GM21381 (cell line): ENCODE measurements at regions not wholly inside any gene's neighbourhood (a gene's known extent, or its start where the extent isn't known, plus 50 kb on each side); places are given as distances from the start of the nearest gene placed in this dataset.
"Not testable (repeated sequence)": the region's sequence is repeated elsewhere in the genome, so short reads cannot be mapped to it uniquely, and the experiment has no call there.

ENCODE experiments used
- ATAC-seq: cut with Tn5 transposase; IDR thresholded peaks from one replicate; pipeline ENCODE4 v1.9.1; 2021; ENCODE audit warnings: mild to moderate bottlenecking, moderate library complexity; ENCODE audit not compliant: unreplicated experiment

GRCh38 chr4:155026715-155027114, 181.7 kb upstream of the NPY2R start:
- ATAC-seq: no peak

DNA sequence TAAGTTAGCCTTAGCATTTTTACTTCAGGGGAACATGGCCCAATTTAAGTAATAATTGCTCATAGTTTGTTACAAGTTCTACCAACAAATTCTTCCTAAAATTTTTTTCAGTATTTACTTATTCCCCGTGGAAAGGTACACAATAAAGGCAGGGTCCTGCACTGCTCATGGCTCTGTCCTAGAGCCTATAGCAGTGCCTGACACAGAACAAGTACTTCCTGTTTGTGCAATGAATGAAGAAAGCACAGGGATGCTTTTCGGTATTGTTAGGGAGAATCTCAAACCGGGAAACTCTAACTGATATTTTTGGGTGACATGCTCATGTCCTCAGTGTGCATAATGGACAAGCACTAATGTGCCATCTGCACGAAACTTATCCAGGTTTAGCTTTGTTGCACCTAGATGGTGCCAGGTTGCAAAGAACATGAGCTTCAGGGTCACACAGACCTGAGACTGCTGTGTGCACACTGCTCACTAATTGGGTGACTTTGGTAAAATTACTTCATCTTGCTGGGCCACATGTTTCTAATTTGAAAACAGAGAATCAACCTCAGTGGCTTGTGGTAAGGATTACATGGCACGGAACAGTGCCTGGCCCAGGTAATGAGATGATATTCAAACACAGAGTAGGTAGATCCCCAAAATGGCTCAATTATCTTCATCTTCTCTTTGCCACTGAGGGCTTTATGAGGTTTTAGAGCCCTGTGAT, 175.8 kb upstream of the NPY2R start:
- ATAC-seq: peak; percentile 70

DNA sequence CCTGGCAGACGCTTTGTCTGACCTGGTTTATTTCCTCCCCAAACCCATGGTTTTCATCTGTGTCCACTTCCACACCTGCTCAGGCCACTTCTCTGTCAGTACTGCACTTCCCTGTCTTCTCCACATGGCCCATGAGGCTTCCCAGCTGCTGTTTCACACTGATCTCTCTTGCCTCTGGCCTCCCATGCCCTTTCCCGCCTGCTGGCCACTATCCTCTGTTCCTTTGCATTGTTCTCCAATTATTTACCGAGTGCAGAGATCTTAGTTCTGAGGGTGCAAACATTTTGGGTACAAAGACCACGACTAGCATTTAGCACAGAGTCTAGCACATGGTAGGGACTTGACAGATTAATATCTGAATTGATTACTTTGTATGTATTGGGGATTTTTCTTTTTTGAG, 174.8 kb upstream of the NPY2R start:
- ATAC-seq: no peak

DNA sequence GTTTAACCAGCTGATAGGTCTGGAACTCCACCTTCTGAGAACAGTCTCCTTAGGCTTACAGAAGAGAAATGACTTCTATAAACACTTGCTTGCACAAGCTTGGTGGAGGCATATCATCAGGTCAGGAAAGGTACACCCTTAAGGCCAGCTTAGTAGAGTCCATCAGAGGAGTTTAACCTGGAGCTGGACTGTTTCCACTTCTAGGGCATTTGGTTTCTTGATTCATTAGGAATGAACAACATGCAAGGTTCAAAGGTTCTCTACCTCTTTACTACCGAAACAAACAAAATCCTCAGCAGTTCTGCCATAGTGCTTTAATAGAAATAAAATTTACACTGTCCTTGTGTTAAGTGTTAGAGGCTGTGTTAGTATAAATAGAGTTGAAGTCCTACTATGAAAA, 171.4 kb upstream of the NPY2R start:
- no peak for ATAC-seq

- ATAC-seq: no peak
Measured at GRCh38 chr4:155038459-155038858, 170.0 kb upstream of the NPY2R start.

GRCh38 chr4:155039162-155039561, 169.3 kb upstream of the NPY2R start:
- ATAC-seq: no peak

DNA sequence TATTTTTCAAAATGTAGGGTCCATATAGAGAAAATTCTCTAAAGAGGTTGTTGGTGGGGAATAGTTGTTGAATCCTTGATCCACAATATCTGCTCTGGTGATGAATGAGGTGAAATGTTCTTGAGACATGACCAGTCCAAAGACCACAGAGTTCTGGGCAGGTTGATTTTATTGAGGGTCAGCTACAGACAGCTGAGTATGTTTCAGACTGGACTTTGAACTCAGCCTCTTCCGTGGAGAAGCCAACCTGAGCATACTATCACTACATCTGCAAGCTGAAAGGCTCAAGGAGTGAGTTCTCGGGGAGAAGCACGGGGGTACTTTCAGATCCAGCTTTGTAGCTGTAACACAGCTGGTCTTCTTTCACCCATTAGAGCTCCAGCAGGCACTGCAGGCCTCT, 168.4 kb upstream of the NPY2R start:
- no peak for ATAC-seq

- ATAC-seq: no peak
Measured at GRCh38 chr4:155042014-155042413, 166.4 kb upstream of the NPY2R start.

DNA sequence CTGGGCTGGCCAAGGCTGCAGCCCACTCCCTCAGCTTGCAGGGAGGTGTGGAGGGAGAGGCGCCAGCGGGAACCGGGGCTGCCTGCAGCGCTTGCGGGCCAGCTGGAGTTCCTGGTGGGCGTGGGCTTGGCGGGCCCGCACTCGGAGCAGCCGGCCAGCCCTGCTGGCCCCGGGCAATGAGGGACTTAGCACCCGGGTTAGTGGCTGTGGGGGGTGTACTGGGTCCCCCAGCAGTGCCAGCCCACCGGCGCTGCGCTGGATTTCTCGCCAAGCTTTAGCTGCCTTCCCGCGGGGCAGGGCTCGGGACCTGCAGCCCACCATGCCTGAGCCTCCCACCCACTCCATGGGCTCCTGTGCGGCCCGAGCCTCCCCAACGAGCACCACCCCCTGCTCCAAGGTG, 164.2 kb upstream of the NPY2R start:
- ATAC-seq: not testable (repeated sequence)

GRCh38 chr4:155047755-155048154, 160.7 kb upstream of the NPY2R start:
- no peak for ATAC-seq

DNA sequence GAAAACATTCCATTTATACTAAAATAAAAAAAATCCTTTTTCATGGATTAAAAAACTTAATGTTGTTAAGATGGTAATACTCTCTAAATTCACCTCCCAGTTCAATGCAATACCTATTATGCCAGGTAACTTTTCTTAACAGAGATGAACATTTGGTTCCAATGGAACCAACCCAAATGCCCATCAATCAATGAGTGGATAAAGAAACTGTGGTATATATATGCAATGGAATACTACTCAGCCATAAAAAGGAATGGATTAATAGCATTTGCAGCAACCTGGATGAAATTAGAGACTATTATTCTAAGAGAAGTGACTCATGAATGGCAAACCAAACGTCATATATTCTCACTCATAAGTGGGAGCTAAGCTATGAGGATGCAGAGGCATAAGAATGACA, 154.4 kb upstream of the NPY2R start:
- not testable (repeated sequence) for ATAC-seq

DNA sequence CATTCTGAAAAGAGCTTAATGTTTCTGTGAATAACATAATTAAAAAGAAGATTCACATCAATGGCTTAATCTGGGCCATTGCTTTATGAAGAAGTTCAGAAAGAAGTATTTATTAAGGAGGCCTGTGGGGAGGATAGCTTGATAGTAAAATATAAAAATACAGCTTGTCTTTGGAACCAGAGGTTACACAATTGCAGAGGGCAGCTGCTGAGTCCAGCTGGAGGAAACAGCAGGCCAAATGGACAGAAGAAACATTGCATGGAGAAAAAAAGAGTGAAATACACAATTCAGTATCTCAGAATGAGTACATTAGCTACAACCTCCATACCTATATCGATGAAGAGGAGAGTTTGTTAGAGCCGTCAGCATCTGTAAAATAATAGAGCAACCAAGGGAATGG, 148.0 kb upstream of the NPY2R start:
- no peak for ATAC-seq

- ATAC-seq: no peak
Measured at GRCh38 chr4:155060873-155061272, 147.6 kb upstream of the NPY2R start.

GRCh38 chr4:155062948-155063347, 145.5 kb upstream of the NPY2R start:
- ATAC-seq: no peak

DNA sequence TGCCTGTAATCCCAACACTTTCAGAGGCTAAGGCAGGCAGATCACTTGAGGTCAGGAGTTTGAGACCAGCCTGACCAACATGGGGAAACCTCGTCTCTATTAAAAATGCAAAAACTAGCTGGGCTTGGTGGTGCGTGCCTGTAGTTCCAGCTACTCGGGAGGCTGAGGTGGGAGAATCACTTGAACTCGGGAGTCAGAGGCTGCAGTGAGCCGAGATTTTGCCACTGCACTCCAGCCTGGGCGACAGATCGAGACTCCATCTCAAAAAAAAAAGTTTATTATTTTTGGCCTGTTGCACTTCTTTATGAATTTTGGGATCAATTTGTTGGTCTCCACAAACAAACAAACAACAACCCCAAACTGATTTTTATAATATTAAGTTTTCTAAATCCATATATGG, 143.5 kb upstream of the NPY2R start:
- ATAC-seq: not testable (repeated sequence)

DNA sequence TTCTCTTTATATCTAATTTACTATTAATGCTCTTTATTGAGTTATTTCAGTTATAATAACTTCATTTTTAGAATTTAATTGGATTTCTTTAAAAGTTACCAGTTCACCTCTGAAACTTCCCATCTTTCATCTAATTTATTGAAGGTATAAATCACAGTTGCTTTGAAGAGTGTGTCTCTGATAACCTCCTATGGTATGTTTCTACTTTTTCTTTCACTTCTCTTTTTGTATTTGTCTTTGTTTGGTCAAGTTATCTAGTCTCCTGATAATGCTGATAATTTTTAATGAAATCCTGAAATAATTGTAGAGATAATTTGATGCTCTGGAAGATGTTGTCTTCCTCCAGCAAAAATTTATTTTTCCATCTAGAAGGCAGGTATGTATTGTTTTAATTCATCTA, 141.6 kb upstream of the NPY2R start:
- ATAC-seq: no peak

- ATAC-seq: no peak
Measured at GRCh38 chr4:155071962-155072361, 136.5 kb upstream of the NPY2R start.

DNA sequence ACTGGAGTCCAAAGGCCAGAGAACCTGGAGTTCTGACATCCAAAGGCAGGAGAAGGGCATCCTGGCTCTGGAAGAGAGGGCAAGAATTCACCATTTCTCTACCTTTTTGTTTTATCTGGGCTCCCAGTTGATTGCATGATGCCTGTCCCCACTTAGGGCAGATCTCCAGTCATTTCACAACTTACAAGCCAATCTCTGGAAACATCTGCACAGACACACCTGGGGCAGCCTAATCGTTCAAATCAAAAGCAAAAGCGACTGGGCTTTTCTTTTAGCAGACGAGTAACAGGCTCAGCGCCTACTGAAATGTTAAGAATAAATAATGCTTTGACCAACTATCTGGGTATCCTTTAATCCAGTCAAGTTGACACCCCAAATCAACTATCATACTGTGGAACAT, 136.0 kb upstream of the NPY2R start:
- no peak for ATAC-seq

GRCh38 chr4:155073852-155074251, 134.6 kb upstream of the NPY2R start:
- ATAC-seq: no peak

DNA sequence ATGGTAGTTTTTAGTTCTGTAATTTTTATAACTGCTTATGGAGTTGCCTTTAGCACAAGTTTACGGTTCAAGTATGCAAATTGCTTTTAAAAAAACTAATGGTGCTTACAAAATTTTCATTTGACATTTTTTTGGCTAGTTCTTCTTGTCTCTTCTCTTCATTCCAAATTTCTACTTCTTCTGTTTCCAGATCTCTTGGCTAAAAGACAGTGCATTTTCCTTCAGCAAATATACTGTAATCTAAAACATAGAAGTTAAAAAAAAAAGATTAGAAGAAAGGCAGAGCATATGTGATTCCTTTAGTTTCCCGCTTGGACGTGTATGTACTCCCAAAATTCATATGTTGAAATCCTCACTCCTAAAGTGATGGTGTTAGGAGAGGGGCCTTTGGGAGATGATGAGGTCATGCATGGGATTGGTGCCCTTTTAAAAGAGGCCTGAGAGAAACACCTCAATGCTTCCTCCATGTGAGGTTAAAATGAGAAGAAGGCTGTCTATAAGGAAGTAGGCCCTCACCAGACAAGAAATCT, 132.1 kb upstream of the NPY2R start:
- no peak for ATAC-seq

GRCh38 chr4:155077452-155078229, 130.8 kb upstream of the NPY2R start:
- no peak for ATAC-seq

- ATAC-seq: no peak
Measured at GRCh38 chr4:155079871-155080270, 128.6 kb upstream of the NPY2R start.
